Panc1 (cell line): ENCODE measurements at regions not wholly inside any gene's neighbourhood (a gene's known extent, or its start where the extent isn't known, plus 50 kb on each side); places are given as distances from the start of the nearest gene placed in this dataset.

Source experiments
- ATAC-seq: fragments of 200-7000 bp; cut with Tn5 transposase; 2 replicates; pipeline ENCODE4 v1.9.1; 2020; ENCODE audit warnings: mild to moderate bottlenecking, moderate library complexity
- BruUV-seq: library from RNA; stranded (reverse); fragments of 400-500 nt; replicated peaks from 2 replicates; lab custom pipeline; 2021; lab: Mats Ljungman, UMichigan
- CTCF ChIA-PET: fragments of 300-600 bp; sonication (Branson Sonifier 250); formaldehyde crosslinking; loops from one replicate; lab custom pipeline; 2022; ENCODE audit warnings: antibody characterized with exemption; lab: Charles Lee
- POLR2A ChIA-PET: fragments of 300-600 bp; sonication (Branson Sonifier 250); formaldehyde crosslinking; loops from one replicate; lab custom pipeline; 2022; ENCODE audit warnings: antibody characterized with exemption; lab: Charles Lee
- DNase-seq: peaks from one replicate; pipeline ENCODE4 v3.0.0-alpha.2; 2010; ENCODE audit warnings: low read depth, low spot score
- H3K27ac ChIP-seq: 2 replicates; pipeline ENCODE4 v1.5.1; 2011; ENCODE audit warnings: mild to moderate bottlenecking, low read length, inconsistent platforms
- H3K27me3 ChIP-seq: fragments of 200-500 bp; sonication (Bioruptor generic); 2 replicates; pipeline ENCODE4 v1.6.0; 2014; ENCODE audit warnings: low read length, inconsistent platforms; ENCODE audit not compliant: control insufficient read depth, insufficient read depth
- H3K36me3 ChIP-seq: fragments of 200-500 bp; sonication (Bioruptor generic); 2 replicates; pipeline ENCODE4 v1.5.1; 2014; ENCODE audit warnings: inconsistent platforms, mild to moderate bottlenecking, low read length, moderate library complexity; ENCODE audit not compliant: control insufficient read depth, insufficient read depth
- H3K4me1 ChIP-seq: 2 replicates; pipeline ENCODE4 v1.5.1; 2011; ENCODE audit warnings: inconsistent platforms, mild to moderate bottlenecking, low read length, moderate library complexity; ENCODE audit not compliant: control insufficient read depth, insufficient read depth
- H3K4me3 ChIP-seq, 2 experiments: 2 replicates each; pipeline ENCODE4 v1.5.1; 2011 to 2012; ENCODE audit warnings: low read depth in 2 of 2, low read length in 2 of 2, mild to moderate bottlenecking in 2 of 2, inconsistent platforms in 1 of 2, moderate library complexity in 1 of 2
- H3K9me3 ChIP-seq: fragments of 200-500 bp; sonication (Bioruptor generic); 2 replicates; pipeline ENCODE4 v1.5.1; 2014; ENCODE audit warnings: low read depth, mild to moderate bottlenecking, inconsistent platforms, low read length, moderate library complexity; ENCODE audit not compliant: control insufficient read depth, insufficient read depth
- CTCF ChIP-seq: fragments of 450-650 bp; IDR thresholded peaks from 2 replicates; pipeline ENCODE4 v1.5.1; 2017; ENCODE audit warnings: mild to moderate bottlenecking
- POLR2AphosphoS5 ChIP-seq: IDR thresholded peaks from 2 replicates; pipeline ENCODE4 v1.6.1; 2012; ENCODE audit warnings: mild to moderate bottlenecking, low read depth, low read length, moderate library complexity
- SIN3A ChIP-seq: IDR thresholded peaks from 2 replicates; pipeline ENCODE4 v1.6.1; 2012; ENCODE audit warnings: low read depth, mild to moderate bottlenecking, low read length, moderate library complexity, borderline replicate concordance; ENCODE audit not compliant: insufficient read depth
- TCF7L2 ChIP-seq: IDR thresholded peaks from 2 replicates; pipeline ENCODE4 v1.6.1; 2011; ENCODE audit warnings: mild to moderate bottlenecking, low read depth, low read length, inconsistent platforms
- in situ Hi-C: cut with HindIII; loops from 2 replicates; pipeline ENCODE4 v1.10.0; 2016; ENCODE audit warnings: low sequenced_read_pairs, low pct_unique_long_range_greater_than_20kb
- intact Hi-C: fragments of 100-400 bp; cut with micrococcal nuclease; formaldehyde crosslinking; loops from one replicate; pipeline ENCODE4 v1.10.0; 2022; ENCODE audit not compliant: unreplicated experiment
- TF ChIP-seq, protein P1 (sequence below), 2 experiments: IDR thresholded peaks; 2 replicates each; pipeline ENCODE4 v1.6.1; 2011 to 2012; ENCODE audit warnings: low read depth in 2 of 2, control low read depth in 1 of 2, low read length in 1 of 2, mild to moderate bottlenecking in 1 of 2, moderate library complexity in 1 of 2; ENCODE audit not compliant: insufficient read depth in 1 of 2

DNA sequence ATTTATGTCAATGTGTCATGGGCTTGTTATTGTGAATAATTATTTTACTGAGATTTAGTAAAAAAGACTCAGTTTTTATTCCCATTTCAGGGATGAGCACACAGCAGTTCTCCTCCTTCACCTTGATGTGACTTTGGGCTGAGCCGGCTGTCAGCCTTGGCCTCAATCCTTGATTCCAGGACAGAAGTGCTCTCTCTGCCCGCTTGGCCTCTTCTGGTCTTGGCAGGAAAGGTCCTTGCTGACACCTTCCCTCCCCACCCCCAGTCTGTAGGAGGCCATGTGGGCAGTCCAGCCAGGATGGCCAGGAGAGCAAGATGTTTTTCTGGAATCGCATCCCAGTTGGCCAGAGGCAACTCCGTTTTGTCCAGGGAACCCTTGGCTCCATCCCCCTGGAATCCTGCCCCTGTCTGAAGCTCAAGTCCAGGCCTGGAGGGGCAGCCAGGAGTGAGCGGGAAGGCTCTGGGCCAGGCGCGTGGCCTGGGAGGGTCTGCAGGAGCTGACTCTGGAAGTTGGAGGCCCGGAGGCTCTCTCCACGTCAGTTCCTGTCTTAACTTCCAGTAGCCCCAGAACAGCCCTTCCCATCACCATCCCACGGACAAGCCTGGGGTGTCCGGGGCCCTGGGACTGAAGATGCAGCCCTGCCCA is 100.9 kb downstream of the PDGFA start:
- Histone ChIP-seq H3K27ac (no peak overlapping the region), H3K27me3 (no peaks in the 10 kb centered on the region; the same call in 1 of the 2 replicates), H3K36me3 (no peaks in the 10 kb centered on the region), H3K9me3 (peaks cover 6% of the 10 kb centered on the region; the same call in 1 of the 2 replicates), H3K4me3 (no peak overlapping the region), H3K4me1 (no peaks in the 10 kb centered on the region)
- in situ Hi-C loops (no loop called here), intact Hi-C loops (no loop called here)
- ATAC-seq: no peak
- DNase-seq: no peak
- TF ChIP-seq SIN3A (no peak), TCF7L2 (no peak), CTCF (no peak), POLR2AphosphoS5 (no peak)
- TF ChIP-seq, protein P1, sequence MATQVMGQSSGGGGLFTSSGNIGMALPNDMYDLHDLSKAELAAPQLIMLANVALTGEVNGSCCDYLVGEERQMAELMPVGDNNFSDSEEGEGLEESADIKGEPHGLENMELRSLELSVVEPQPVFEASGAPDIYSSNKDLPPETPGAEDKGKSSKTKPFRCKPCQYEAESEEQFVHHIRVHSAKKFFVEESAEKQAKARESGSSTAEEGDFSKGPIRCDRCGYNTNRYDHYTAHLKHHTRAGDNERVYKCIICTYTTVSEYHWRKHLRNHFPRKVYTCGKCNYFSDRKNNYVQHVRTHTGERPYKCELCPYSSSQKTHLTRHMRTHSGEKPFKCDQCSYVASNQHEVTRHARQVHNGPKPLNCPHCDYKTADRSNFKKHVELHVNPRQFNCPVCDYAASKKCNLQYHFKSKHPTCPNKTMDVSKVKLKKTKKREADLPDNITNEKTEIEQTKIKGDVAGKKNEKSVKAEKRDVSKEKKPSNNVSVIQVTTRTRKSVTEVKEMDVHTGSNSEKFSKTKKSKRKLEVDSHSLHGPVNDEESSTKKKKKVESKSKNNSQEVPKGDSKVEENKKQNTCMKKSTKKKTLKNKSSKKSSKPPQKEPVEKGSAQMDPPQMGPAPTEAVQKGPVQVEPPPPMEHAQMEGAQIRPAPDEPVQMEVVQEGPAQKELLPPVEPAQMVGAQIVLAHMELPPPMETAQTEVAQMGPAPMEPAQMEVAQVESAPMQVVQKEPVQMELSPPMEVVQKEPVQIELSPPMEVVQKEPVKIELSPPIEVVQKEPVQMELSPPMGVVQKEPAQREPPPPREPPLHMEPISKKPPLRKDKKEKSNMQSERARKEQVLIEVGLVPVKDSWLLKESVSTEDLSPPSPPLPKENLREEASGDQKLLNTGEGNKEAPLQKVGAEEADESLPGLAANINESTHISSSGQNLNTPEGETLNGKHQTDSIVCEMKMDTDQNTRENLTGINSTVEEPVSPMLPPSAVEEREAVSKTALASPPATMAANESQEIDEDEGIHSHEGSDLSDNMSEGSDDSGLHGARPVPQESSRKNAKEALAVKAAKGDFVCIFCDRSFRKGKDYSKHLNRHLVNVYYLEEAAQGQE (IDR thresholded peaks at IDR 0.05; ENCODE audit: insufficient read depth in 1 of 2, low read depth in 2 of 2, low read length in 1 of 2): no peak
- no TSS peak for BruUV-seq
- ChIA-PET POLR2A (no interaction called here), CTCF (no interaction called here)

DNA sequence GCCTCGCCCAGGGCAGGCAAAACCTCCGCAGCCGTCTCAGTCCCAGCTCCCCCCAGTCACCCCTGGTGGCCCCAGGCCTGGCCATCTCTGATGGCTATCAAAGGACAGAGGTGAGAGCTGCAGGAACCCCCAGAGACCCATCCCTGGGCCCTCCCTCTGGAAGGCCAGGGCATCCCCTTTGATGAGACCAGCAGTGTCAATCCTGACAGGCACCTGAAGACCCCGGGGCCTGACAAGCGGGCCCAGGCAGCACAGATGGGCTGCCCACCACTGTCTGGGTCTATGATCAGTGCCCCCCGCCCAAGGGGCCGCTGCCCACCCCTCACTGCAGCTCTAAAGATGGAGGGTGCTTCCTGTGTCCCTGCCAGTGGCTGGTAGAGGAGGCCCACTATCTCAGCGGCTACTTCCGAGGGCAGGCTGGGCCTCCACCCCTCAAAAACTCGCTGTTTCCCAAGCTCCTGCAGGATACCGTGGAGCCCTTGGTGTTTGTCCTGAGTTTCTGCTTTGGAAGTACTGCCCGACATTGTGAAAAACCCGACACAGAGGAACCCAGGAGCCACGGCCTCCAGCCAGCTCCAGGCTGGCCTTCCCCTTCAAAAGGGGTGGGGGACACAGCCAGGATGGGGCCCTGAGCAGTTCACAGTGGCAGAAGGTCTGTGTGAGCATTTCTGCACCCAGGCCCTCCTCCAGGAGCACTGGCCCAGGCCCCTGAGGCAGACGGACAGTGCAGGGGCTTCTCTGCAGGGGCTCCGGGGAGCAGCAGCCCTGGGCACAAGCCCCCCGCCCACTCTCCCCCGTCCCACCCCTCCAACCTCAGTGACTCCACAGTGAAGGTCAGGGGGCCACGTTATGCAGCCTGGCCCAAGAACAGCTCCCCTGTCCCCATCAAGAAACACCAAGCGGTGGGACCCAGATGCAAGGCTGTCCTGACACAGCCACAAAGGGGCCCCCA is 99.2 kb downstream of the PDGFA start:
- in situ Hi-C loops (no loop called here), intact Hi-C loops (no loop called here)
- ATAC-seq (no peak), DNase-seq (no peak)
- CTCF ChIA-PET: no interaction called here
- Histone ChIP-seq H3K4me1 (no peaks in the 10 kb centered on the region), H3K4me3 (no peak overlapping the region), H3K9me3 (peaks cover 6% of the 10 kb centered on the region; the same call in 1 of the 2 replicates), H3K36me3 (no peaks in the 10 kb centered on the region), H3K27me3 (no peaks in the 10 kb centered on the region; the same call in 1 of the 2 replicates), H3K27ac (no peak overlapping the region)
- no TSS peak for BruUV-seq
- POLR2A ChIA-PET: no interaction called here
- no peak for TF ChIP-seq SIN3A
- no peak for TF ChIP-seq TCF7L2
- TF ChIP-seq POLR2AphosphoS5: no peak
- TF ChIP-seq CTCF: no peak
- TF ChIP-seq, protein P1 (IDR thresholded peaks at IDR 0.05; ENCODE audit: insufficient read depth in 1 of 2, low read depth in 2 of 2, low read length in 1 of 2): no peak
